GM20431 (cell line): ENCODE measurements at regions not wholly inside any gene's neighbourhood (a gene's known extent, or its start where the extent isn't known, plus 50 kb on each side); places are given as distances from the start of the nearest gene placed in this dataset.

ENCODE experiments used
- in situ Hi-C: fragments of 300-500 bp; cut with MseI, MboI; formaldehyde crosslinking; loops from one replicate; pipeline ENCODE4 v1.15.0; 2020; ENCODE audit warnings: low sequenced_read_pairs; ENCODE audit not compliant: unreplicated experiment

GRCh38 chr1:59041646-59042277 is 255.1 kb upstream of the FGGY start:
- in situ Hi-C loops: no loop called here

GRCh38 chr1:59043796-59044195 is 253.1 kb upstream of the FGGY start:
- in situ Hi-C loops: no loop called here

GRCh38 chr1:59044535-59045121 is 252.3 kb upstream of the FGGY start:
- in situ Hi-C loops: no loop called here

GRCh38 chr1:59045137-59045536 is 251.8 kb upstream of the FGGY start:
- in situ Hi-C loops: no loop called here

- in situ Hi-C loops: no loop called here
Observed at GRCh38 chr1:59045636-59046035, 251.3 kb upstream of the FGGY start.

- in situ Hi-C loops: no loop called here
Observed at GRCh38 chr1:59046134-59046533, 250.8 kb upstream of the FGGY start.

- in situ Hi-C loops: no loop called here
Observed at GRCh38 chr1:59046730-59047157, 250.2 kb upstream of the FGGY start.

GRCh38 chr1:59051007-59051406 is 245.9 kb upstream of the FGGY start:
- in situ Hi-C loops: no loop called here

GRCh38 chr1:59052166-59052590 is 244.7 kb upstream of the FGGY start:
- in situ Hi-C loops: no loop called here

- in situ Hi-C loops: no loop called here
Observed at GRCh38 chr1:59054172-59054571, 242.7 kb upstream of the FGGY start.

- in situ Hi-C loops: no loop called here
Observed at GRCh38 chr1:59055908-59056719, 240.8 kb upstream of the FGGY start.

- in situ Hi-C loops: no loop called here
Observed at GRCh38 chr1:59057211-59057694, 239.6 kb upstream of the FGGY start.

- in situ Hi-C loops: no loop called here
Observed at GRCh38 chr1:59057796-59058195, 239.1 kb upstream of the FGGY start.

GRCh38 chr1:59058665-59059439 is 238.0 kb upstream of the FGGY start:
- in situ Hi-C loops: no loop called here

- in situ Hi-C loops: no loop called here
Observed at GRCh38 chr1:59061876-59062275, 235.0 kb upstream of the FGGY start.

- in situ Hi-C loops: no loop called here
Observed at GRCh38 chr1:59062743-59063142, 234.2 kb upstream of the FGGY start.

- in situ Hi-C loops: no loop called here
Observed at GRCh38 chr1:59063501-59063900, 233.4 kb upstream of the FGGY start.

GRCh38 chr1:59064592-59064991 is 232.3 kb upstream of the FGGY start:
- in situ Hi-C loops: no loop called here

- in situ Hi-C loops: no loop called here
Observed at GRCh38 chr1:59066236-59066635, 230.7 kb upstream of the FGGY start.

GRCh38 chr1:59070610-59071009 is 226.3 kb upstream of the FGGY start:
- in situ Hi-C loops: no loop called here
